SK-N-MC (cell line): ENCODE measurements at regions not wholly inside any gene's neighbourhood (a gene's known extent, or its start where the extent isn't known, plus 50 kb on each side); places are given as distances from the start of the nearest gene placed in this dataset.

ENCODE experiments used
- DNase-seq: peaks from one replicate; pipeline ENCODE4 v3.0.0-alpha.2; 2011; ENCODE audit warnings: low read depth, low spot score
- H3K27ac ChIP-seq: fragments of 200-600 bp; sonication (generic); 2 replicates; pipeline ENCODE4 v1.5.1; 2016; ENCODE audit warnings: mixed run types
- H3K36me3 ChIP-seq: fragments of 200-600 bp; sonication (generic); 2 replicates; pipeline ENCODE4 v1.6.1; 2017; ENCODE audit warnings: antibody characterized with exemption, low read length, mixed read lengths; ENCODE audit not compliant: insufficient read depth
- H3K4me3 ChIP-seq: fragments of 200-600 bp; sonication (generic); 2 replicates; pipeline ENCODE4 v1.5.1; 2016
- H3K9ac ChIP-seq: fragments of 200-600 bp; sonication (generic); 2 replicates; pipeline ENCODE4 v1.8.0; 2017; ENCODE audit warnings: mixed run types, mixed read lengths; ENCODE audit not compliant: insufficient read length
- H3K9me3 ChIP-seq: fragments of 200-600 bp; sonication (generic); 2 replicates; pipeline ENCODE4 v1.6.1; 2017; ENCODE audit warnings: low read depth, mild to moderate bottlenecking, antibody characterized with exemption, low read length, moderate library complexity, mixed read lengths
- EZH2 ChIP-seq: fragments of 200-600 bp; sonication (generic); IDR thresholded peaks from one replicate; pipeline ENCODE4 v1.6.1; 2017; ENCODE audit warnings: antibody characterized with exemption
- FOXP2 ChIP-seq: optimal IDR thresholded peaks from 2 replicates; pipeline ENCODE3; 2011; ENCODE audit warnings: mild to moderate bottlenecking, moderate library complexity; ENCODE audit not compliant: insufficient read depth; ENCODE audit errors: extremely low read length, control extremely low read depth
- POLR2AphosphoS5 ChIP-seq: IDR thresholded peaks from 2 replicates; pipeline ENCODE4 v1.6.1; 2012; ENCODE audit warnings: mild to moderate bottlenecking, low read depth, low read length, borderline replicate concordance

GRCh38 chr2:11038641-11039040 lies 116.6 kb upstream of the SLC66A3 start:
- Histone ChIP-seq H3K27ac (no peak overlapping the region), H3K9ac (no peak overlapping the region), H3K4me3 (no peak overlapping the region), H3K36me3 (no peaks in the 10 kb centered on the region), H3K9me3 (peaks cover 5% of the 10 kb centered on the region; the same call in 1 of the 2 replicates)
- no peak for DNase-seq
- no peak for TF ChIP-seq FOXP2

DNA sequence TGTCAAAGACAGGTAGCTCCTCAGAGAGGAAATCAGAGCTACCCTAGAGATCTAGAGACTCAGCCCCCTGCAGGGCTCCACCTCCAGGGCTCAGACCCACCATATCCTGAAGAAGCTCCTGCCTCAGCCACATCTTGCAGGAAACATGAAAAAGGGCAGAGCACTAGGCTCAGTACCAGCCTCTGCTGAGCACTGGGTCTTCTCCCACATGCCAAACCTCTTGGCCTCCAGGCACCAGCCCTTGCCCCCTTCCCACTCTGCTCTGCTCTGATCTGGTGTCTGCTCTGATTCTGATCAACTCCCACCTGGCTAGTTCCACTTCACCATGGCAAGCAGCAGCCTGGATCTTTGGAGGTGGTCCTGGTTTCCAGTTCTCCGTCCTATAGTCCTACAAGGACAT lies 114.3 kb upstream of the SLC66A3 start:
- H3K9ac ChIP-seq, result no peak overlapping the region
- H3K27ac ChIP-seq, result no peak overlapping the region
- H3K36me3 ChIP-seq, result no peaks in the 10 kb centered on the region
- no peak overlapping the region for H3K4me3 ChIP-seq
- H3K9me3 ChIP-seq, result peaks cover 5% of the 10 kb centered on the region; the same call in 1 of the 2 replicates
- no peak for DNase-seq
- TF ChIP-seq FOXP2 (no peak), EZH2 (no peak), POLR2AphosphoS5 (no peak)

- TF ChIP-seq POLR2AphosphoS5, result no peak
- TF ChIP-seq EZH2, result no peak
- TF ChIP-seq FOXP2, result no peak
- no peak overlapping the region for H3K27ac ChIP-seq
- H3K4me3 ChIP-seq, result no peak overlapping the region
- no peak for DNase-seq
- no peaks in the 10 kb centered on the region for H3K36me3 ChIP-seq
- peaks cover 5% of the 10 kb centered on the region; the same call in 1 of the 2 replicates for H3K9me3 ChIP-seq
- no peak overlapping the region for H3K9ac ChIP-seq
Measured at GRCh38 chr2:11042841-11043240, 112.4 kb upstream of the SLC66A3 start.

DNA sequence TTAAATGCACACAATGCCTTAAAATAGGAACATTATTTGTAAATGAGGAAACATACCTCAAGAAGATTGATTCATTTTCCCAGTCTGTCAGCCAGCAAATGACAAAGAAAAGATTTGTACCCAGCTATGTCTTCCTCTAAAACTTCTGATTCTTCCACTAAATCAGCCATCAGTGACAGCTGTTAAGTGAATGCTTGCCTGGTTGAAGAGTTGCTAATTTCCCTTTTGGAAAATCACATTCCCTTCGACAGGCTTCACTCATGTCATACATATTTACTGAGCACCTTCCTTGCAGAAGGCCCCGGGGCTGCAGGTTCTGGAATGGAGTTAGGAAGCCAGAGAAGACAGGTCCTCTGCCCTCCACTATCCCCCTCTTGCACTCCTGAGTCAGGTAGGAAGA lies 112.0 kb upstream of the SLC66A3 start:
- no peak overlapping the region for H3K4me3 ChIP-seq
- TF ChIP-seq EZH2, result no peak
- TF ChIP-seq POLR2AphosphoS5, result no peak
- no peak for TF ChIP-seq FOXP2
- no peak overlapping the region for H3K9ac ChIP-seq
- DNase-seq, result no peak
- peaks cover 5% of the 10 kb centered on the region; the same call in 1 of the 2 replicates for H3K9me3 ChIP-seq
- no peaks in the 10 kb centered on the region for H3K36me3 ChIP-seq
- H3K27ac ChIP-seq, result no peak overlapping the region

GRCh38 chr2:11044201-11044600 lies 111.1 kb upstream of the SLC66A3 start:
- H3K9me3 ChIP-seq, result no peaks in the 10 kb centered on the region; the same call in 1 of the 2 replicates
- no peak overlapping the region for H3K9ac ChIP-seq
- H3K27ac ChIP-seq, result no peak overlapping the region
- no peak for DNase-seq
- no peak for TF ChIP-seq POLR2AphosphoS5
- no peaks in the 10 kb centered on the region for H3K36me3 ChIP-seq
- no peak overlapping the region for H3K4me3 ChIP-seq

DNA sequence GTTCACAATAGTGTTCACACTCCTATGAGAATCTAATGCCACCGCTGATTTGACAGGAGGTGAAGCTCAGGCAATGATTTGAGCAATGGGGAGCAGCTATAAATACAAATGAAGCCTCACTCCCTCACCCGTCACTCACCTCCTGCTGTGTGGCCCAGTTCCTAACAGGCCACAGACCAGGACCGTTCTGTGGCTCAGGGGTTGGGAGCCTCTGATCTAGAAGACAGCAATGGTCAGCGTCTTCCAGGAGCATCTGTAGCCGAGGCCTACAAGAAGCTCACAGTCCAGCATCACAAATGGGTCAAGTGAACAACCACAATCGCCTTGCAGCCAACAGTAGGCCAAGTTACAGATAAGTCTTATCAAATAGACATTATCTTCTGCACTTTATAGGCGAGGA lies 110.0 kb upstream of the SLC66A3 start:
- H3K27ac ChIP-seq, result no peak overlapping the region
- H3K9me3 ChIP-seq, result no peaks in the 10 kb centered on the region
- no peaks in the 10 kb centered on the region for H3K36me3 ChIP-seq
- H3K9ac ChIP-seq, result no peak overlapping the region
- no peak overlapping the region for H3K4me3 ChIP-seq
- no peak for DNase-seq
- TF ChIP-seq FOXP2 (no peak), EZH2 (no peak), POLR2AphosphoS5 (no peak)

DNA sequence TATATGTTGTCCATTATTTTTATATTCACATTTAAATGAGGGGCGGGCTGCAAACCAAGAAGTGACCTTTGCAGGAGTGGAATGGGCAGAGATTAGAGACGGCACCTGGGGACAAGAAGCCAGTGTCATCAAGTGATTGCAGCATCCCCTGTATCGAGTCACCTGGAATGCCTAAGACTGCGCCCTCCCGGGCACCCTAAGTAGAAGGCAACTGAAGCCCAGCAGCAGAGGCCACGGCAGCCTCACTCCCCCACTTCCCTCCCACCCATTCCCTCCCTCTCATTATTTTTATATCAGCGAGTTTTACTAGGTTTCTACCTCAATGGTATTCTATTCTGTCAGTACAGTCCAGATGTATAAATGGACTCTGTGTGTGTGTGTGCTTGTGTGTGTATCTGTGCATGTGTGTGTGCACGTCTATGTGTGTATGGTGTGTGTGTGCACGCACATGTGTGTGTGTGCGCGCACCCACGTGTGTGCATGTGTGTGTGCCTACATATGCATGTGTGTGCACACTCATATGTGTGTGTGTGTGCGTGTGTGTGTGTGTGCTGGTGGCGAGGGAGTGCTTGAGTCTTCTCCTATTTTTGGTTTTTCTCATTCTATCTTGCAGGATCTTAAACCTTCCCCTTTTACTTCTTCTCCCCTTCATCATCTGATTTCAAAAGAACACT lies 106.8 kb upstream of the SLC66A3 start:
- H3K27ac ChIP-seq, result no peak overlapping the region
- no peak for TF ChIP-seq FOXP2
- H3K9me3 ChIP-seq, result no peaks in the 10 kb centered on the region
- no peak overlapping the region for H3K9ac ChIP-seq
- no peak overlapping the region for H3K4me3 ChIP-seq
- no peak for DNase-seq
- H3K36me3 ChIP-seq, result no peaks in the 10 kb centered on the region

GRCh38 chr2:11050565-11050964 lies 104.7 kb upstream of the SLC66A3 start:
- no peak for DNase-seq
- Histone ChIP-seq H3K27ac (no peak overlapping the region), H3K36me3 (no peaks in the 10 kb centered on the region), H3K9me3 (no peaks in the 10 kb centered on the region), H3K9ac (no peak overlapping the region), H3K4me3 (no peak overlapping the region)
- TF ChIP-seq EZH2 (no peak), FOXP2 (no peak), POLR2AphosphoS5 (no peak)

DNA sequence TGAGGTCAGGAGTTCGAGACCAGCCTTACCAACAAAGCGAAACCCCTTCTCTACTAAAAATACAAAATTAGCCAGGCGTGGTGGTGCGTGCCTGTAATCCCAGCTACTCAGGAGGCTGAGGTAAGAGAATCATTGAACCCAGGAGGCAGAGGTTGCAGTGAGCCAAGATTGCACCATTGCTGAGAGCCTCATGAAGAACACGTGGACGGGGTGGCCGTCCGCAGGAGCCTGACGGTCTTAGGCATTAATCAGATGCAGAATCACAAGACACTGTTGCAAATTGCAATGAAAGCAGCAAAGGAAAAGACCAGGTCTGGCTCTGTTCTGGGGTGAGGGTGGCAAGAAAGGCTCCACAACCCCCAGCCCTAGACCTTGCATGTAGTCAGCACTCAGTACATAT lies 104.0 kb upstream of the SLC66A3 start:
- no peak overlapping the region for H3K27ac ChIP-seq
- no peaks in the 10 kb centered on the region for H3K36me3 ChIP-seq
- TF ChIP-seq POLR2AphosphoS5 (no peak), FOXP2 (no peak)
- H3K4me3 ChIP-seq, result no peak overlapping the region
- no peaks in the 10 kb centered on the region for H3K9me3 ChIP-seq
- H3K9ac ChIP-seq, result no peak overlapping the region
- DNase-seq, result no peak
